ENCODE measurements at regions not wholly inside any gene's neighbourhood (a gene's known extent, or its start where the extent isn't known, plus 50 kb on each side); places are given as distances from the start of the nearest gene placed in this dataset.

GRCh38 chr10:78349911-78350663 is 316.4 kb downstream of the RPS24 start:
- no peak for DNase-seq (ENCODE audit: low read depth)
- Histone ChIP-seq H3K4me3 (ENCODE audit: low read length) (no peak overlapping the region), H3K27me3 (replicated peaks; ENCODE audit: control insufficient read depth, insufficient read depth, low read length) (no peaks in the 10 kb centered on the region), H3K9ac (ENCODE audit: low read length) (no peak overlapping the region), H3K36me3 (ENCODE audit: control insufficient read depth, insufficient read depth, low read length, severe bottlenecking) (no peaks in the 10 kb centered on the region), H3K4me1 (ENCODE audit: control insufficient read depth, insufficient read depth, low read length) (no peaks in the 10 kb centered on the region), H3K9me3 (ENCODE audit: control insufficient read depth, low read length) (no peaks in the 10 kb centered on the region)

DNA sequence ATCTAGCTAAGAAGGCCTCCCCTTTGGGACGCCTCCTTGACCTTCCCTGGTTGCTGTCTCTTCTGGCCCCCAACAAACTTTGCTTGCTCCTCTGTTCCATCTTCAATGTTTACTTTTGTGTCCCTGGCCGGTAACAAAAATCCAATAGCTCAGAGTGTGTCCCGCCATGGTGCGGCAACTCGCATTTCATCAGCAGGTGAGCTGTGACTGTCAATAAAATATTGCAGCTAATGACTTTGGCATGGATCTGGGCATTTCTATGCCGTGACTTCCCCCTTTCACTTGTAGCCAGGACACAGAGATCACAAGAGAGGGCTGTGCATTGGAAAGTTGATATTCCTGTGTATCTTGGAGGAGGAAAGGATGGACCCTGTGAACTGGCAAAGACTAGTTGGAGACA is 317.6 kb downstream of the RPS24 start:
- H3K4me3 ChIP-seq (ENCODE audit: low read length) = no peak overlapping the region
- no peaks in the 10 kb centered on the region for H3K4me1 ChIP-seq (ENCODE audit: control insufficient read depth, insufficient read depth, low read length)
- H3K9ac ChIP-seq (ENCODE audit: low read length) = no peak overlapping the region
- H3K27me3 ChIP-seq (replicated peaks; ENCODE audit: control insufficient read depth, insufficient read depth, low read length) = no peaks in the 10 kb centered on the region
- no peaks in the 10 kb centered on the region for H3K36me3 ChIP-seq (ENCODE audit: control insufficient read depth, insufficient read depth, low read length, severe bottlenecking)
- DNase-seq (ENCODE audit: low read depth) = no peak
- H3K9me3 ChIP-seq (ENCODE audit: control insufficient read depth, low read length) = no peaks in the 10 kb centered on the region

GRCh38 chr10:78351809-78352208 is 318.1 kb downstream of the RPS24 start:
- Histone ChIP-seq H3K9me3 (ENCODE audit: control insufficient read depth, low read length) (no peaks in the 10 kb centered on the region), H3K36me3 (ENCODE audit: control insufficient read depth, insufficient read depth, low read length, severe bottlenecking) (no peaks in the 10 kb centered on the region), H3K4me3 (ENCODE audit: low read length) (no peak overlapping the region), H3K4me1 (ENCODE audit: control insufficient read depth, insufficient read depth, low read length) (no peaks in the 10 kb centered on the region), H3K27me3 (replicated peaks; ENCODE audit: control insufficient read depth, insufficient read depth, low read length) (no peaks in the 10 kb centered on the region), H3K9ac (ENCODE audit: low read length) (no peak overlapping the region)
- no peak for DNase-seq (ENCODE audit: low read depth)

DNA sequence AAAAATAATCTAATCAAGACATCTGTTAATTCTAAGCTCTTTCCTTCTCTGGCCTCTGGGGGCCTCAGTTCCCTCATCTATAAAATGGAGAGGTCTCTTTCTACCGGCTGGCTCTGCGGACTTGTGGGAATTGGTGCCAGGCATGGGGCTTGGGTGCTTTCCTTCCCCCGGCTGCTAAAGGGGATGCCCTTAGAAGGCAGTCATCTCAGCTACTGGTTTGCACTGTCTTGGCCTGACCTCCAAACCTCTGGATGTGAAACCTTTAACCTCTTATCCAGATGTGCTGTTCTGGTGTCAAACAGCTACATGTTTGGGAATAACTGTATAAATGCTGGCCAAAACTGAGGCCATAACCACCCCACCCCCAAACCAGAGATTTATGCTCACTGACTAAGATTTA is 320.0 kb downstream of the RPS24 start:
- Histone ChIP-seq H3K4me3 (ENCODE audit: low read length) (no peak overlapping the region), H3K36me3 (ENCODE audit: control insufficient read depth, insufficient read depth, low read length, severe bottlenecking) (no peaks in the 10 kb centered on the region), H3K9me3 (ENCODE audit: control insufficient read depth, low read length) (no peaks in the 10 kb centered on the region), H3K4me1 (ENCODE audit: control insufficient read depth, insufficient read depth, low read length) (no peaks in the 10 kb centered on the region), H3K9ac (ENCODE audit: low read length) (no peak overlapping the region), H3K27me3 (replicated peaks; ENCODE audit: control insufficient read depth, insufficient read depth, low read length) (no peaks in the 10 kb centered on the region)
- no peak for DNase-seq (ENCODE audit: low read depth)

- Histone ChIP-seq H3K9me3 (ENCODE audit: control insufficient read depth, low read length) (no peaks in the 10 kb centered on the region), H3K9ac (ENCODE audit: low read length) (no peak overlapping the region), H3K4me1 (ENCODE audit: control insufficient read depth, insufficient read depth, low read length) (no peaks in the 10 kb centered on the region), H3K36me3 (ENCODE audit: control insufficient read depth, insufficient read depth, low read length, severe bottlenecking) (no peaks in the 10 kb centered on the region), H3K4me3 (ENCODE audit: low read length) (no peak overlapping the region), H3K27me3 (replicated peaks; ENCODE audit: control insufficient read depth, insufficient read depth, low read length) (no peaks in the 10 kb centered on the region)
- no peak for DNase-seq (ENCODE audit: low read depth)
Measured at GRCh38 chr10:78354101-78354500, 320.4 kb downstream of the RPS24 start.

DNA sequence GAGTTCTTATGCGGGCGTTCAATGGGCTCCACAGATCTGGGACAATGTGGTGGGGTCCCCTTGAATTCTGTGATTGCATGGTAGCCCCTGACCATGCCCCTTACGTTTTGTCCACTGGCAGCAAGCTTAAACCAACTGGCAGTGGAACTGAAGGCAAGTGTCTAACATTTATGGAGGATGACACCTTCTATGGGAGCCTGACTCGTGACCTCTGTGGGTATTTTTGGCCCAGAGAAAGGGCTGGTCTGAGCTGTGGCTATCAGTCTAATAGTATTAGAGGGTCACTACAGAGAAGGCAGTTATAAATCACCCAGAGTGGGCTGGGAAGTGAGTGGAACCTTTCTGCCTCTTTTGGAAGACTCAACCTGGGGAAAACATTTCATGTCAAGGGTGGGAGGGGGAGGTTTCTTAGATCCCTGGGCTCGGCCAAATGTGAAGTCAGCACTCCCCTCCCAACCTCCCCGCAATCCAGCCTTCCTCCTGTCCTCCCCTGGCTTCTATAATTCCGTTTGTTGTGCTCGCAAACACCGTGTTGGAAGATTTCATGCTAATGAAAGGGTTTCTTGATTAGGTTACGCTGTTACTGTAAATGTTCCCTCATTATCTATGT is 322.7 kb downstream of the RPS24 start:
- H3K9ac ChIP-seq (ENCODE audit: low read length) = no peak overlapping the region
- no peak overlapping the region for H3K4me3 ChIP-seq (ENCODE audit: low read length)
- H3K4me1 ChIP-seq (ENCODE audit: control insufficient read depth, insufficient read depth, low read length) = no peaks in the 10 kb centered on the region

GRCh38 chr10:78357141-78358063 is 323.7 kb downstream of the RPS24 start:
- DNase-seq (ENCODE audit: low read depth) = no peak
- no peaks in the 10 kb centered on the region for H3K36me3 ChIP-seq (ENCODE audit: control insufficient read depth, insufficient read depth, low read length, severe bottlenecking)
- no peak overlapping the region for H3K9ac ChIP-seq (ENCODE audit: low read length)
- no peaks in the 10 kb centered on the region for H3K9me3 ChIP-seq (ENCODE audit: control insufficient read depth, low read length)
- H3K27me3 ChIP-seq (replicated peaks; ENCODE audit: control insufficient read depth, insufficient read depth, low read length) = no peaks in the 10 kb centered on the region
- no peak overlapping the region for H3K4me3 ChIP-seq (ENCODE audit: low read length)
- H3K4me1 ChIP-seq (ENCODE audit: control insufficient read depth, insufficient read depth, low read length) = no peaks in the 10 kb centered on the region

More for the DNA sequence above, 322.7 kb downstream of the RPS24 start:
- H3K27me3 ChIP-seq (replicated peaks; ENCODE audit: control insufficient read depth, insufficient read depth, low read length) = no peaks in the 10 kb centered on the region
- no peaks in the 10 kb centered on the region for H3K36me3 ChIP-seq (ENCODE audit: control insufficient read depth, insufficient read depth, low read length, severe bottlenecking)
- DNase-seq (ENCODE audit: low read depth) = no peak
- no peaks in the 10 kb centered on the region for H3K9me3 ChIP-seq (ENCODE audit: control insufficient read depth, low read length)

GRCh38 chr10:78358351-78358750 is 324.7 kb downstream of the RPS24 start:
- no peak overlapping the region for H3K4me3 ChIP-seq (ENCODE audit: low read length)
- H3K9ac ChIP-seq (ENCODE audit: low read length) = no peak overlapping the region

GRCh38 chr10:78358982-78359381 is 325.3 kb downstream of the RPS24 start:
- H3K4me3 ChIP-seq (ENCODE audit: low read length) = no peak overlapping the region
- no peak overlapping the region for H3K9ac ChIP-seq (ENCODE audit: low read length)
- no peaks in the 10 kb centered on the region for H3K9me3 ChIP-seq (ENCODE audit: control insufficient read depth, low read length)
- no peaks in the 10 kb centered on the region for H3K4me1 ChIP-seq (ENCODE audit: control insufficient read depth, insufficient read depth, low read length)
- DNase-seq (ENCODE audit: low read depth) = no peak
- H3K36me3 ChIP-seq (ENCODE audit: control insufficient read depth, insufficient read depth, low read length, severe bottlenecking) = no peaks in the 10 kb centered on the region
- no peaks in the 10 kb centered on the region for H3K27me3 ChIP-seq (replicated peaks; ENCODE audit: control insufficient read depth, insufficient read depth, low read length)

More at GRCh38 chr10:78358351-78358750, 324.7 kb downstream of the RPS24 start:
- Histone ChIP-seq H3K4me1 (ENCODE audit: control insufficient read depth, insufficient read depth, low read length) (no peaks in the 10 kb centered on the region), H3K9me3 (ENCODE audit: control insufficient read depth, low read length) (no peaks in the 10 kb centered on the region), H3K36me3 (ENCODE audit: control insufficient read depth, insufficient read depth, low read length, severe bottlenecking) (no peaks in the 10 kb centered on the region), H3K27me3 (replicated peaks; ENCODE audit: control insufficient read depth, insufficient read depth, low read length) (no peaks in the 10 kb centered on the region)
- DNase-seq (ENCODE audit: low read depth) = no peak

GRCh38 chr10:78359640-78360091 is 326.0 kb downstream of the RPS24 start:
- no peaks in the 10 kb centered on the region for H3K4me1 ChIP-seq (ENCODE audit: control insufficient read depth, insufficient read depth, low read length)
- no peaks in the 10 kb centered on the region for H3K9me3 ChIP-seq (ENCODE audit: control insufficient read depth, low read length)
- no peak for DNase-seq (ENCODE audit: low read depth)
- H3K36me3 ChIP-seq (ENCODE audit: control insufficient read depth, insufficient read depth, low read length, severe bottlenecking) = no peaks in the 10 kb centered on the region
- H3K9ac ChIP-seq (ENCODE audit: low read length) = no peak overlapping the region
- H3K27me3 ChIP-seq (replicated peaks; ENCODE audit: control insufficient read depth, insufficient read depth, low read length) = no peaks in the 10 kb centered on the region
- no peak overlapping the region for H3K4me3 ChIP-seq (ENCODE audit: low read length)

- Histone ChIP-seq H3K9me3 (ENCODE audit: control insufficient read depth, low read length) (no peaks in the 10 kb centered on the region), H3K27me3 (replicated peaks; ENCODE audit: control insufficient read depth, insufficient read depth, low read length) (no peaks in the 10 kb centered on the region), H3K4me1 (ENCODE audit: control insufficient read depth, insufficient read depth, low read length) (no peaks in the 10 kb centered on the region), H3K36me3 (ENCODE audit: control insufficient read depth, insufficient read depth, low read length, severe bottlenecking) (no peaks in the 10 kb centered on the region), H3K9ac (ENCODE audit: low read length) (no peak overlapping the region), H3K4me3 (ENCODE audit: low read length) (no peak overlapping the region)
- DNase-seq (ENCODE audit: low read depth) = no peak
Measured at GRCh38 chr10:78360284-78360683, 326.6 kb downstream of the RPS24 start.
